ENCODE measurements at regions not wholly inside any gene's neighbourhood (a gene's known extent, or its start where the extent isn't known, plus 50 kb on each side); places are given as distances from the start of the nearest gene placed in this dataset.
"Not testable (repeated sequence)": the region's sequence is repeated elsewhere in the genome, so short reads cannot be mapped to it uniquely, and the experiment has no call there.

DNA sequence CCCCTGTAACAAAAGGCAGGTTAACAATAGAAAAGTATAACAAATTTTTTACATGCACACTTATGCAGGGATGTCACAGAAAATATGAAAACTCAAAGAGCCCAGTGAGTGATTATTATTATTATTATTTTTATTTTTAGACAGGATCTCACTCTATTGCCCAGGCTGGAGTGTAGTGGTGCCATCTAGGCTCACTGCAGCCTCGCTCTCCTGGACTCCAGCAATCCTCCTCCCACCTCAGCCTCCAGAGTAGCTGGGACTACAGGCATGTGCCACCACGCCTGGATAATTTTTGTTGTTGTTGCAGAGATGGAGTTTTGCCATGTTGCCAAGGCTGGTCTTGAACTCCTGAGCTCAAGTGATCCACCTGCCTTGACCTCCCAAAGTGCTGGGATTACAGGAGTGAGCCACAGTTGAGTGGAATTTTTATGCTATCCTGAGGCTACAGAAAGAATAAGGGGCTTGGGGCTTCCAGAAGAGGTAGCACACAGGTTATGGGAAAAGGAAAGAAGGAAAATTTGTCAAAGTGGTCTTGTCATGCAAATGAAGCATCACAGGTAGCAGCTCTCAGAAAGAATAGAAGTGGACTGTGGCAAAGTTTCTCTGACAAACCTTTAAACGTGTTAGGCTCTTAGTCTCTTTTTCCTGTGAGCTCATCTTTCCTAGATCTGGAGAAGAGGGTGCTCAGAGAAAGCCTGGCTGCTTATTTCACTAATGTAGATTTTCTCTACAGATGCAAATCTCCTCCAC lies 87.7 kb upstream of the LSM14A start:
- Mint-ChIP-seq H3K4me1 (peaks cover 12% of the 10 kb centered on the region), H3K27me3 (ENCODE audit: low read depth) (no peaks in the 10 kb centered on the region), H3K27ac (no peak overlapping the region), H3K36me3 (no peaks in the 10 kb centered on the region), H3K9me3 (peaks cover 6% of the 10 kb centered on the region), H3K4me3 (no peak overlapping the region)
- no peak for TF ChIP-seq CTCF (IDR thresholded peaks at IDR 0.05; ENCODE audit: unreplicated experiment)
- DNase-seq (ENCODE audit: low spot score in 2 of 2, unreplicated experiment in 2 of 2), result no peak

DNA sequence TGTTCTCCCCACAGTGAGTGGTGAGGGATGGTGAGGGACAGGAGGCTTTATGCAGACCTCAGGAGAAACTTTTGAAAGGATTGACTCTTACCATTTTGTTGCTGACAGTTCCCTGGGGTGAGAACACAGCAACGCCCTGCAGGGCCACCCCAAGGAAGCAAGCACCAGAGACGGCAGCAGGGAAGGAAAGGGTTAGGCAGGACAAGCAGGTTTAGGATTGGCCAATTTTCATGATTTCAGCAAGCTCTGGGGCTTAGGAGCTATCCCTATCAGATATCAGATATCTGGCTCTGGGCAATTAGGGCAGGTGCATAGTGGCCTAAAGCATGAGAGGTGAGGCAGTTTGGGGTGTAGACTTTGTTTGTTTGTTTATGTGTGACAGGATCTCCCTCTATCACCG lies 87.0 kb upstream of the LSM14A start:
- peaks cover 6% of the 10 kb centered on the region for H3K9me3 Mint-ChIP-seq
- DNase-seq (ENCODE audit: low spot score in 2 of 2, unreplicated experiment in 2 of 2), result no peak
- H3K27me3 Mint-ChIP-seq (ENCODE audit: low read depth), result no peaks in the 10 kb centered on the region
- H3K27ac Mint-ChIP-seq, result no peak overlapping the region
- H3K4me1 Mint-ChIP-seq, result peaks cover 12% of the 10 kb centered on the region
- TF ChIP-seq CTCF (IDR thresholded peaks at IDR 0.05; ENCODE audit: unreplicated experiment), result no peak
- H3K4me3 Mint-ChIP-seq, result no peak overlapping the region
- no peaks in the 10 kb centered on the region for H3K36me3 Mint-ChIP-seq

GRCh38 chr19:34088292-34088691 lies 84.0 kb upstream of the LSM14A start:
- peaks cover 6% of the 10 kb centered on the region for H3K9me3 Mint-ChIP-seq
- no peak for DNase-seq (ENCODE audit: low spot score in 2 of 2, unreplicated experiment in 2 of 2)
- no peaks in the 10 kb centered on the region for H3K27me3 Mint-ChIP-seq (ENCODE audit: low read depth)
- H3K4me3 Mint-ChIP-seq, result no peak overlapping the region
- H3K4me1 Mint-ChIP-seq, result no peaks in the 10 kb centered on the region
- H3K27ac Mint-ChIP-seq, result no peak overlapping the region
- no peaks in the 10 kb centered on the region for H3K36me3 Mint-ChIP-seq
- no peak for TF ChIP-seq CTCF (IDR thresholded peaks at IDR 0.05; ENCODE audit: unreplicated experiment)

DNA sequence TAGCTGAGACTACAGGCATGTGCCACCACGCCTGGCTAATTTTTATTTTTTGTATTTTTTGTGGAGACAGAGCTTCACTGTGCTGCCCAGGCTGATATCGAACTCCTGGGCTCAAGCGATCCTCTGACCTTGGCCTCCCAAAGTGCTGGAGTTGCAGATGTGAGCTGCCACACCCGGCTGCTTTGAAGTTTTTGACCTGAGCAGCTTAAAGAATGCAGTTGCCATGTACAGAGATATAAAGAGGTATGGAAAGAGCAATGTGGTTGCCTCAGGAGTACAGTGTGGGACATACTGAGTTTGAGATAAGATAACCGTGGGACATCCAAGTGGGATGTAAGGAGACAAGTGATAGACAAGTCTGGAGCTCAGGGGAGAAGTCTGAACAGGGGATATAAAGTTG lies 82.7 kb upstream of the LSM14A start:
- Mint-ChIP-seq H3K27me3 (ENCODE audit: low read depth) (no peaks in the 10 kb centered on the region), H3K27ac (no peak overlapping the region), H3K4me1 (no peaks in the 10 kb centered on the region), H3K36me3 (no peaks in the 10 kb centered on the region), H3K9me3 (peaks cover 6% of the 10 kb centered on the region), H3K4me3 (no peak overlapping the region)
- no peak for TF ChIP-seq CTCF (IDR thresholded peaks at IDR 0.05; ENCODE audit: unreplicated experiment)
- DNase-seq (ENCODE audit: low spot score in 2 of 2, unreplicated experiment in 2 of 2), result no peak

DNA sequence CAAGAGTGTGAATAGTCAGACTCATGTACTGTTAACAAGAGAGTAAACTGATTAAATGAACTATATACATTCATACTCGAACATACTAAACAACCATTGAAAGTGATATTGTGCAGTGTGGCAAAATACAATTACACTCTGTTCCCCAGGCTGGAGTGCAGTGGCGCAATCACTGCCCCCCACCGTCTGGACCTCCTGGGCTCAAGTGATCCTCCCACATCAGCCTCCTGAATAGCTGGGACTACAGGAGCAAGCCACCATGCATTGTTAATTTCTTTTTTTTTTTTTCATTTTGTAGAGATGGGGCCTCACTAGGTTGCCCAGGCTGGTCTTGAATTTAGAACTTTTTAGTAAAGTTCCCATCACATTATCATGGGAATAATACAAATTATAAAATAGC lies 77.3 kb upstream of the LSM14A start:
- Mint-ChIP-seq H3K36me3 (no peaks in the 10 kb centered on the region), H3K9me3 (no peaks in the 10 kb centered on the region), H3K27me3 (ENCODE audit: low read depth) (peaks cover 13% of the 10 kb centered on the region), H3K27ac (no peak overlapping the region), H3K4me3 (no peak overlapping the region), H3K4me1 (no peaks in the 10 kb centered on the region)
- no peak for TF ChIP-seq CTCF (IDR thresholded peaks at IDR 0.05; ENCODE audit: unreplicated experiment)
- DNase-seq (ENCODE audit: low spot score in 2 of 2, unreplicated experiment in 2 of 2), result no peak

DNA sequence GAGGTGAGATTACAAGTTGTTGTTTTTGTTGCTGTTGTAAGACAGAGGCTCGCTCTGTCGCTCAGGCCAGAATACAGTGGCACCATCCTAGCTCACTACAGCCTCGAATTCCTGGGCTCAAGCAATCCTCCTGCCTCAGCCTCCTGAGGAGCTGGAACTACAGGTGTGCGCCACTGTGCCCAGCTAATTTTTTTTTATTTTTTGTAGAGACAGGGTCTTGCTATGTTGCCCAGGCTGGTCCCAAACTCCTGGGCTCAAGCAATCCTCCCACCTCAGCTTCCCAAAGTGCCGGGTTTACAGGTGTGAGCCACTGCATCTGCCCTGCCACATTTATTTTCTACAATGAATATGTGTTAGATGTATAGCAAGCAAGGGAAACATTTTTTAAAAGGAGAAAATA lies 76.9 kb upstream of the LSM14A start:
- not testable (repeated sequence) for DNase-seq (ENCODE audit: low spot score in 2 of 2, unreplicated experiment in 2 of 2); H3K36me3 Mint-ChIP-seq; H3K4me3 Mint-ChIP-seq; H3K4me1 Mint-ChIP-seq; H3K9me3 Mint-ChIP-seq; H3K27ac Mint-ChIP-seq
- H3K27me3 Mint-ChIP-seq (ENCODE audit: low read depth), result peaks cover 17% of the 10 kb centered on the region
